Psoas muscle (tissue), 7 donors: ENCODE measurements at regions not wholly inside any gene's neighbourhood (a gene's known extent, or its start where the extent isn't known, plus 50 kb on each side); places are given as distances from the start of the nearest gene placed in this dataset.

Source experiments
- ATAC-seq, 4 donors: fragments of 200-7000 bp; cut with Tn5 transposase; one replicate each; pipeline ENCODE4 v1.9.1; 2020; ENCODE audit warnings: moderate library complexity in 3 of 4, mild to moderate bottlenecking in 2 of 4
- DNase-seq, 2 donors: peaks; one replicate each; pipeline ENCODE4 v3.0.0-alpha.2; 2020
- H3K27ac ChIP-seq: fragments of 200-600 bp; one replicate; pipeline ENCODE4 v1.8.0; 2022
- H3K27me3 ChIP-seq, 3 donors: fragments of 200-600 bp in 1 of 3; one replicate each; pipeline versions ENCODE4 v1.6.1 to v1.8.0; 2013 to 2022; ENCODE audit warnings: low read length in 2 of 3, mild to moderate bottlenecking in 2 of 3, moderate library complexity in 1 of 3; ENCODE audit not compliant: insufficient read depth in 3 of 3
- H3K36me3 ChIP-seq, 2 donors: fragments of 200-600 bp in 1 of 2; one replicate each; pipeline versions ENCODE4 v1.6.1 to v1.8.0; 2013 to 2022; ENCODE audit warnings: low read depth in 1 of 2, mild to moderate bottlenecking in 1 of 2, moderate library complexity in 1 of 2; ENCODE audit not compliant: insufficient read depth in 1 of 2
- H3K4me1 ChIP-seq: fragments of 200-600 bp; one replicate; pipeline ENCODE4 v1.8.0; 2022
- H3K4me3 ChIP-seq: fragments of 200-600 bp; one replicate; pipeline ENCODE4 v1.8.0; 2022; ENCODE audit warnings: mild to moderate bottlenecking
- H3K9me3 ChIP-seq: fragments of 200-600 bp; one replicate; pipeline ENCODE4 v1.8.0; 2022
- CTCF ChIP-seq: fragments of 200-600 bp; IDR thresholded peaks from one replicate; pipeline ENCODE4 v1.8.0; 2022; ENCODE audit warnings: antibody characterized with exemption
- WGBS, 3 donors: extraction: QIAGEN DNeasy Blood & Tissue Kit; methylation state at CpG; one replicate each; pipeline versions ENCODE4 v1.1.6 to v1.1.7; 2013; 5-methylcytosine and 5-hydroxymethylcytosine counted together
- intact Hi-C, 2 donors: fragments of 100-400 bp; cut with DNase I; formaldehyde crosslinking; loops; one replicate each; pipeline versions ENCODE4 v1.11.0 to v1.14.2; 2022
- donor health status: healthy with polysubstance abuse.
- donor health status: DM: no; HTN: no; CAD: no; lungs with moderate emphysema.
- donor health status: Bipolar disorder and iron deficiency.
- donor health status: healthy.
- donor health status: DM: yes; HTN: yes; CAD: no.
- donor health status: DM: no; HTN: no; CAD: no.
- donor health status: DM: yes; HTN: yes; CAD: no.

- ATAC-seq: no peak
- 52 to 55% (median 52%) methylated on average over 8 to 9 of the region's 9 CpGs for WGBS, 3 donors
Observed at GRCh38 chr1:30038134-30039025, 685.0 kb downstream of the MATN1 start.

GRCh38 chr1:30037251-30038118 lies 685.9 kb downstream of the MATN1 start:
- Histone ChIP-seq H3K27me3 (peaks cover 0 to 9% (median 0%) of the 10 kb centered on the region in 3 donors), H3K27ac (no peak overlapping the region)
- WGBS, 3 donors: 88 to 91% (median 90%) methylated on average over 10 of the region's 10 CpGs

More at GRCh38 chr1:30038134-30039025, 685.0 kb downstream of the MATN1 start:
- Histone ChIP-seq H3K36me3 (no peaks in the 10 kb centered on the region), H3K27me3 (peaks cover 0 to 9% (median 0%) of the 10 kb centered on the region in 3 donors), H3K4me3 (no peak overlapping the region), H3K9me3 (no peaks in the 10 kb centered on the region), H3K27ac (no peak overlapping the region), H3K4me1 (no peaks in the 10 kb centered on the region)
- TF ChIP-seq CTCF: no peak
- no peak for DNase-seq
- intact Hi-C loops: no loop called here

GRCh38 chr1:30036666-30037065 lies 686.7 kb downstream of the MATN1 start:
- H3K36me3 ChIP-seq: no peaks in the 10 kb centered on the region
- no peak overlapping the region for H3K4me3 ChIP-seq
- no peak for DNase-seq
- intact Hi-C loops: no loop called here
- no peak overlapping the region for H3K27ac ChIP-seq
- peaks cover 0 to 9% (median 1%) of the 10 kb centered on the region in 3 donors for H3K27me3 ChIP-seq
- no peaks in the 10 kb centered on the region for H3K9me3 ChIP-seq
- no peak for TF ChIP-seq CTCF
- ATAC-seq: no peak
- H3K4me1 ChIP-seq: no peaks in the 10 kb centered on the region

More at GRCh38 chr1:30037251-30038118, 685.9 kb downstream of the MATN1 start:
- ATAC-seq: no peak
- Histone ChIP-seq H3K4me3 (no peak overlapping the region), H3K36me3 (no peaks in the 10 kb centered on the region), H3K4me1 (no peaks in the 10 kb centered on the region), H3K9me3 (no peaks in the 10 kb centered on the region)
- no peak for TF ChIP-seq CTCF
- no peak for DNase-seq
- intact Hi-C loops: no loop called here

GRCh38 chr1:30036229-30036547 lies 687.2 kb downstream of the MATN1 start:
- WGBS, 3 donors: 69 to 73% (median 70%) methylated on average over 6 of the region's 6 CpGs
- intact Hi-C loops: no loop called here
- DNase-seq: no peak
- no peak for TF ChIP-seq CTCF
- Histone ChIP-seq H3K27ac (no peak overlapping the region), H3K27me3 (peaks cover 0 to 9% (median 1%) of the 10 kb centered on the region in 3 donors), H3K4me3 (no peak overlapping the region), H3K4me1 (no peaks in the 10 kb centered on the region), H3K36me3 (no peaks in the 10 kb centered on the region), H3K9me3 (no peaks in the 10 kb centered on the region)
- no peak for ATAC-seq
